WTC11 (cell line): ENCODE measurements at regions not wholly inside any gene's neighbourhood (a gene's known extent, or its start where the extent isn't known, plus 50 kb on each side); places are given as distances from the start of the nearest gene placed in this dataset.

Experiments used
- ATAC-seq: fragments of 200-7000 bp; cut with Tn5 transposase; 2 replicates; pipeline ENCODE4 v1.10.0; 2021; ENCODE audit warnings: mild to moderate bottlenecking, moderate library complexity
- CTCF ChIA-PET: fragments of 300-600 bp; sonication (Branson Sonifier 250); formaldehyde crosslinking; loops from one replicate; lab custom pipeline; 2021; ENCODE audit warnings: antibody characterized with exemption; lab: Charles Lee
- POLR2A ChIA-PET: fragments of 350-600 bp; sonication (Branson Sonifier 250); formaldehyde crosslinking; loops from one replicate; lab custom pipeline; 2021; ENCODE audit warnings: antibody characterized with exemption; lab: Charles Lee
- DNase-seq: peaks from one replicate; pipeline ENCODE4 v3.0.0; 2021; ENCODE audit warnings: low spot score
- H3K27ac Mint-ChIP-seq: 2 replicates; pipeline ENCODE4 v1.8.0; 2021; ENCODE audit warnings: mixed read lengths
- H3K27me3 Mint-ChIP-seq: 2 replicates; pipeline ENCODE4 v1.8.0; 2021; ENCODE audit warnings: low read depth, mild to moderate bottlenecking, moderate library complexity, mixed read lengths
- H3K36me3 Mint-ChIP-seq: 2 replicates; pipeline ENCODE4 v1.8.0; 2021; ENCODE audit warnings: mixed read lengths
- H3K4me1 Mint-ChIP-seq: 2 replicates; pipeline ENCODE4 v1.8.0; 2022; ENCODE audit warnings: mixed read lengths
- H3K4me3 Mint-ChIP-seq: 2 replicates; pipeline ENCODE4 v1.8.0; 2021; ENCODE audit warnings: mild to moderate bottlenecking, moderate library complexity, mixed read lengths
- H3K9me3 Mint-ChIP-seq: 2 replicates; pipeline ENCODE4 v1.8.0; 2021; ENCODE audit warnings: mixed read lengths
- AFF4 ChIP-seq: sonication (generic); formaldehyde crosslinking; IDR thresholded peaks from 2 replicates; pipeline ENCODE4 v1.8.1; 2023; ENCODE audit warnings: mild to moderate bottlenecking, missing genetic modification reagents, borderline replicate concordance
- ATF6 ChIP-seq: sonication (generic); formaldehyde crosslinking; IDR thresholded peaks from 2 replicates; pipeline ENCODE4 v1.8.1; 2023; ENCODE audit warnings: mild to moderate bottlenecking, missing genetic modification reagents
- CREB1 ChIP-seq: sonication (generic); formaldehyde crosslinking; IDR thresholded peaks from 2 replicates; pipeline ENCODE4 v1.8.0; 2023; ENCODE audit warnings: mild to moderate bottlenecking, missing genetic modification reagents
- ESRRA ChIP-seq: sonication (generic); formaldehyde crosslinking; IDR thresholded peaks from 2 replicates; pipeline ENCODE4 v1.8.1; 2022; ENCODE audit warnings: mild to moderate bottlenecking, missing genetic modification reagents, borderline replicate concordance
- MYBL2 ChIP-seq: sonication (generic); formaldehyde crosslinking; IDR thresholded peaks from 2 replicates; pipeline ENCODE4 v1.8.1; 2023; ENCODE audit warnings: mild to moderate bottlenecking, moderate library complexity, missing genetic modification reagents
- TEAD1 ChIP-seq: sonication (generic); formaldehyde crosslinking; IDR thresholded peaks from 2 replicates; pipeline ENCODE4 v1.8.0; 2022; ENCODE audit warnings: mild to moderate bottlenecking, missing genetic modification reagents
- ZNF219 ChIP-seq: sonication (generic); formaldehyde crosslinking; IDR thresholded peaks from 2 replicates; pipeline ENCODE4 v1.8.0; 2023; ENCODE audit warnings: missing genetic modification reagents, mild to moderate bottlenecking, borderline replicate concordance
- ZNF232 ChIP-seq: sonication (generic); formaldehyde crosslinking; IDR thresholded peaks from 2 replicates; pipeline ENCODE4 v1.8.0; 2022; ENCODE audit warnings: mild to moderate bottlenecking, missing genetic modification reagents
- TF ChIP-seq, protein P1 (sequence below): sonication (generic); formaldehyde crosslinking; conservative IDR thresholded peaks from 2 replicates; pipeline ENCODE4 v1.8.1; 2022; ENCODE audit warnings: mild to moderate bottlenecking, missing genetic modification reagents
- TF ChIP-seq, protein P2 (sequence below): fragments of 250-450 bp; sonication (Bioruptor Pico); IDR thresholded peaks from 2 replicates; pipeline ENCODE4 v1.9.0; 2021; ENCODE audit warnings: mild to moderate bottlenecking, borderline replicate concordance
- TF ChIP-seq, protein P3 (sequence below): sonication (generic); formaldehyde crosslinking; IDR thresholded peaks from 2 replicates; pipeline ENCODE4 v1.8.0; 2022; ENCODE audit warnings: mild to moderate bottlenecking, missing genetic modification reagents

DNA sequence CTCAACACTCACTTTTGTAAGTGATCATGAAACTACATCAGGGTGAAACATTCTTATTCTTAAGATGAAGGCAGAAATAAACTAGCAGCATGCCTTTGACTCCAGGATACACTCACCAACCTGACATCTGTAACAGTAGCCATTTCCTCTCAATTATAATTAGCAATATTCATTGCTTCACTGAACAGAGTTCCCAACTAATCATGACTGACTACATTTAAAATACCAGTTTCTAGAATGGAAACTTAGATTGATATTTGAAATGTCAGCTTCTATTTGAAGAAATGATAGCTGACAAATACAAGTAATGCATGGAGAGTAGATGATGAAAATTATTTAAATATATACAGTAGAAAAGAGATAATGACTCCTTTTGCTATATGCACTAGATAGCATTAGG lies 1023.8 kb downstream of the MRPL39 start:
- H3K27me3 Mint-ChIP-seq = no peaks in the 10 kb centered on the region; the same call in none of the 2 replicates

More for the DNA sequence above, 1023.8 kb downstream of the MRPL39 start:
- POLR2A ChIA-PET = no interaction called here
- TF ChIP-seq ESRRA (CRISPR knock-in tag) (no peak), AFF4 (CRISPR knock-in tag) (no peak), ZNF232 (CRISPR knock-in tag) (no peak), TEAD1 (CRISPR knock-in tag) (no peak), ZNF219 (CRISPR knock-in tag) (no peak), CREB1 (CRISPR knock-in tag) (no peak), MYBL2 (CRISPR knock-in tag) (no peak), ATF6 (CRISPR knock-in tag) (no peak)
- TF ChIP-seq, protein P1, sequence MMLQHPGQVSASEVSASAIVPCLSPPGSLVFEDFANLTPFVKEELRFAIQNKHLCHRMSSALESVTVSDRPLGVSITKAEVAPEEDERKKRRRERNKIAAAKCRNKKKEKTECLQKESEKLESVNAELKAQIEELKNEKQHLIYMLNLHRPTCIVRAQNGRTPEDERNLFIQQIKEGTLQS = no peak
- TF ChIP-seq, protein P2, sequence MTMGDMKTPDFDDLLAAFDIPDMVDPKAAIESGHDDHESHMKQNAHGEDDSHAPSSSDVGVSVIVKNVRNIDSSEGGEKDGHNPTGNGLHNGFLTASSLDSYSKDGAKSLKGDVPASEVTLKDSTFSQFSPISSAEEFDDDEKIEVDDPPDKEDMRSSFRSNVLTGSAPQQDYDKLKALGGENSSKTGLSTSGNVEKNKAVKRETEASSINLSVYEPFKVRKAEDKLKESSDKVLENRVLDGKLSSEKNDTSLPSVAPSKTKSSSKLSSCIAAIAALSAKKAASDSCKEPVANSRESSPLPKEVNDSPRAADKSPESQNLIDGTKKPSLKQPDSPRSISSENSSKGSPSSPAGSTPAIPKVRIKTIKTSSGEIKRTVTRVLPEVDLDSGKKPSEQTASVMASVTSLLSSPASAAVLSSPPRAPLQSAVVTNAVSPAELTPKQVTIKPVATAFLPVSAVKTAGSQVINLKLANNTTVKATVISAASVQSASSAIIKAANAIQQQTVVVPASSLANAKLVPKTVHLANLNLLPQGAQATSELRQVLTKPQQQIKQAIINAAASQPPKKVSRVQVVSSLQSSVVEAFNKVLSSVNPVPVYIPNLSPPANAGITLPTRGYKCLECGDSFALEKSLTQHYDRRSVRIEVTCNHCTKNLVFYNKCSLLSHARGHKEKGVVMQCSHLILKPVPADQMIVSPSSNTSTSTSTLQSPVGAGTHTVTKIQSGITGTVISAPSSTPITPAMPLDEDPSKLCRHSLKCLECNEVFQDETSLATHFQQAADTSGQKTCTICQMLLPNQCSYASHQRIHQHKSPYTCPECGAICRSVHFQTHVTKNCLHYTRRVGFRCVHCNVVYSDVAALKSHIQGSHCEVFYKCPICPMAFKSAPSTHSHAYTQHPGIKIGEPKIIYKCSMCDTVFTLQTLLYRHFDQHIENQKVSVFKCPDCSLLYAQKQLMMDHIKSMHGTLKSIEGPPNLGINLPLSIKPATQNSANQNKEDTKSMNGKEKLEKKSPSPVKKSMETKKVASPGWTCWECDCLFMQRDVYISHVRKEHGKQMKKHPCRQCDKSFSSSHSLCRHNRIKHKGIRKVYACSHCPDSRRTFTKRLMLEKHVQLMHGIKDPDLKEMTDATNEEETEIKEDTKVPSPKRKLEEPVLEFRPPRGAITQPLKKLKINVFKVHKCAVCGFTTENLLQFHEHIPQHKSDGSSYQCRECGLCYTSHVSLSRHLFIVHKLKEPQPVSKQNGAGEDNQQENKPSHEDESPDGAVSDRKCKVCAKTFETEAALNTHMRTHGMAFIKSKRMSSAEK (CRISPR knock-in tag) = no peak
- TF ChIP-seq, protein P3, sequence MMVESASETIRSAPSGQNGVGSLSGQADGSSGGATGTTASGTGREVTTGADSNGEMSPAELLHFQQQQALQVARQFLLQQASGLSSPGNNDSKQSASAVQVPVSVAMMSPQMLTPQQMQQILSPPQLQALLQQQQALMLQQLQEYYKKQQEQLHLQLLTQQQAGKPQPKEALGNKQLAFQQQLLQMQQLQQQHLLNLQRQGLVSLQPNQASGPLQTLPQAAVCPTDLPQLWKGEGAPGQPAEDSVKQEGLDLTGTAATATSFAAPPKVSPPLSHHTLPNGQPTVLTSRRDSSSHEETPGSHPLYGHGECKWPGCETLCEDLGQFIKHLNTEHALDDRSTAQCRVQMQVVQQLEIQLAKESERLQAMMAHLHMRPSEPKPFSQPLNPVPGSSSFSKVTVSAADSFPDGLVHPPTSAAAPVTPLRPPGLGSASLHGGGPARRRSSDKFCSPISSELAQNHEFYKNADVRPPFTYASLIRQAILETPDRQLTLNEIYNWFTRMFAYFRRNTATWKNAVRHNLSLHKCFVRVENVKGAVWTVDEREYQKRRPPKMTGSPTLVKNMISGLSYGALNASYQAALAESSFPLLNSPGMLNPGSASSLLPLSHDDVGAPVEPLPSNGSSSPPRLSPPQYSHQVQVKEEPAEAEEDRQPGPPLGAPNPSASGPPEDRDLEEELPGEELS (CRISPR knock-in tag) = no peak
- TF ChIP-seq, all 79 proteins: peak for 0
- ATAC-seq (no peak), DNase-seq (no peak)
- Mint-ChIP-seq H3K36me3 (peaks cover 22% of the 10 kb centered on the region), H3K4me3 (no peak overlapping the region), H3K27ac (no peak overlapping the region), H3K9me3 (peaks cover 48% of the 10 kb centered on the region), H3K4me1 (no peaks in the 10 kb centered on the region)
- CTCF ChIA-PET = no interaction called here
